A549 (cell line): ENCODE measurements at regions not wholly inside any gene's neighbourhood (a gene's known extent, or its start where the extent isn't known, plus 50 kb on each side); places are given as distances from the start of the nearest gene placed in this dataset.

Source experiments
- ATAC-seq, 2 experiments: fragments of 200-7000 bp in 1 of 2; fragments of >200 bp in 1 of 2; cut with Nextera tagmentation in 1 of 2; cut with Tn5 transposase in 1 of 2; 3 replicates each; pipeline versions ENCODE4 v1.8.0 to v1.9.1; 2018 to 2020; ENCODE audit warnings: mild to moderate bottlenecking in 1 of 2, moderate library complexity in 1 of 2
- CTCF ChIA-PET: fragments of 300-600 bp; sonication (Branson Sonifier 250); formaldehyde crosslinking; extraction: SDS; loops from one replicate; lab custom pipeline; 2021; ENCODE audit warnings: antibody characterized with exemption, inconsistent platforms; lab: Yijun Ruan, JAX
- POLR2A ChIA-PET: fragments of 350-600 bp; formaldehyde crosslinking; extraction: SDS; loops from one replicate; lab custom pipeline; 2021; ENCODE audit warnings: antibody characterized with exemption, inconsistent platforms; lab: Yijun Ruan, JAX
- DNase-seq, 2 experiments: peaks; one replicate each; pipeline versions ENCODE4 v3.0.0 to v3.0.0-alpha.2; 2011 to 2016; ENCODE audit warnings: low read depth in 1 of 2, low spot score in 1 of 2
- FAIRE-seq: peaks from 2 replicates; lab custom pipeline; 2011; peaks lifted over from hg19 to GRCh38; lab: Jason Lieb, UNC
- H3K27ac ChIP-seq, 2 experiments: fragments of >200 bp; sonication (Bioruptor Twin); formaldehyde crosslinking; 3 replicates each; pipeline ENCODE4 v1.5.1; 2016 to 2017
- H3K4me1 ChIP-seq: fragments of >200 bp; sonication (Bioruptor Twin); formaldehyde crosslinking; 3 replicates; pipeline ENCODE4 v1.6.1; 2016
- H3K4me2 ChIP-seq: fragments of >200 bp; sonication (Bioruptor Twin); formaldehyde crosslinking; 3 replicates; pipeline ENCODE4 v1.6.1; 2016
- H3K4me3 ChIP-seq: fragments of >200 bp; sonication (Bioruptor Twin); formaldehyde crosslinking; 3 replicates; pipeline ENCODE4 v1.5.1; 2016
- H3K9me3 ChIP-seq: fragments of >200 bp; sonication (Bioruptor Twin); formaldehyde crosslinking; 3 replicates; pipeline ENCODE4 v1.6.1; 2016
- CBX8 ChIP-seq: fragments of 200-600 bp; sonication (generic); IDR thresholded peaks from 2 replicates; pipeline ENCODE4 v1.6.1; 2016
- E2F6 ChIP-seq: IDR thresholded peaks from 2 replicates; pipeline ENCODE4 v1.6.1; 2012; ENCODE audit warnings: low read depth, borderline replicate concordance
- ELK1 ChIP-seq: fragments of 150-350 bp; IDR thresholded peaks from 2 replicates; pipeline ENCODE4 v1.6.1; 2014; ENCODE audit warnings: low read depth, mild to moderate bottlenecking, low read length
- FOSB ChIP-seq: fragments of 250-450 bp; sonication (Bioruptor Pico); IDR thresholded peaks from 2 replicates; pipeline ENCODE4 v1.5.0; 2020; ENCODE audit warnings: mild to moderate bottlenecking, moderate library complexity
- FOSL2 ChIP-seq, 2 experiments: fragments of 450-650 bp in 1 of 2; fragments of >200 bp in 1 of 2; sonication (Bioruptor Twin) in 1 of 2; formaldehyde crosslinking; IDR thresholded peaks; 2 replicates each; pipeline versions ENCODE4 v1.5.0 to v1.6.1; 2016 to 2020; ENCODE audit warnings: mild to moderate bottlenecking in 1 of 2, moderate library complexity in 1 of 2
- GATA3 ChIP-seq: IDR thresholded peaks from 2 replicates; pipeline ENCODE4 v1.6.1; 2012; ENCODE audit warnings: borderline replicate concordance
- HMGXB4 ChIP-seq: fragments of 250-450 bp; sonication (Bioruptor Pico); IDR thresholded peaks from 2 replicates; pipeline ENCODE4 v1.5.0; 2021; ENCODE audit warnings: mild to moderate bottlenecking, moderate library complexity, borderline replicate concordance
- HOXA7 ChIP-seq: fragments of 250-450 bp; sonication (Bioruptor Pico); IDR thresholded peaks from 2 replicates; pipeline ENCODE4 v1.5.0; 2020; ENCODE audit warnings: mild to moderate bottlenecking, moderate library complexity
- HOXB13 ChIP-seq: fragments of 250-450 bp; sonication (Bioruptor Pico); IDR thresholded peaks from 2 replicates; pipeline ENCODE4 v1.5.0; 2020; ENCODE audit warnings: low read depth, mild to moderate bottlenecking, moderate library complexity
- HOXB5 ChIP-seq: fragments of 250-450 bp; sonication (Bioruptor Pico); IDR thresholded peaks from 2 replicates; pipeline ENCODE4 v1.5.0; 2020; ENCODE audit warnings: mild to moderate bottlenecking, moderate library complexity
- KDM5A ChIP-seq: fragments of 200-600 bp; sonication (generic); IDR thresholded peaks from 2 replicates; pipeline ENCODE4 v1.6.1; 2016; ENCODE audit warnings: antibody characterized with exemption, mild to moderate bottlenecking
- MAZ ChIP-seq: fragments of 150-350 bp; IDR thresholded peaks from 2 replicates; pipeline ENCODE4 v1.6.1; 2014; ENCODE audit warnings: antibody characterized with exemption, low read depth, low read length, borderline replicate concordance
- POLR2AphosphoS2 ChIP-seq: conservative IDR thresholded peaks from 2 replicates; pipeline ENCODE4 v1.6.1; 2012; ENCODE audit warnings: low read length, improper control_type of control experiment, inconsistent platforms
- RARB ChIP-seq: fragments of 250-450 bp; sonication (Bioruptor Pico); IDR thresholded peaks from 2 replicates; pipeline ENCODE4 v1.8.0; 2021; ENCODE audit warnings: mild to moderate bottlenecking, moderate library complexity
- RCOR1 ChIP-seq: fragments of 150-350 bp; IDR thresholded peaks from 2 replicates; pipeline ENCODE4 v1.6.1; 2014; ENCODE audit warnings: antibody characterized with exemption, low read length, low read depth
- SMC3 ChIP-seq: fragments of >200 bp; sonication (Bioruptor Twin); formaldehyde crosslinking; IDR thresholded peaks from 3 replicates; pipeline ENCODE4 v1.6.1; 2018; ENCODE audit warnings: inconsistent platforms
- ZC3H11A ChIP-seq: fragments of 450-650 bp; IDR thresholded peaks from 2 replicates; pipeline ENCODE4 v1.6.1; 2014; ENCODE audit warnings: antibody characterized with exemption, mild to moderate bottlenecking
- ZFP36 ChIP-seq: fragments of 450-650 bp; IDR thresholded peaks from 2 replicates; pipeline ENCODE4 v1.6.1; 2014; ENCODE audit warnings: borderline replicate concordance; ENCODE audit not compliant: partially characterized antibody
- WGBS: methylation state at CpG from one replicate; pipeline ENCODE4 v1.1.6; 2017; ENCODE audit errors: missing lambda C conversion rate; 5-methylcytosine and 5-hydroxymethylcytosine counted together
- TF ChIP-seq, protein P1 (sequence below): fragments of >200 bp; sonication (Bioruptor Twin); formaldehyde crosslinking; IDR thresholded peaks from 3 replicates; pipeline ENCODE4 v1.5.1; 2016
- TF ChIP-seq, protein P2 (sequence below): fragments of 250-450 bp; sonication (Bioruptor Pico); IDR thresholded peaks from 2 replicates; pipeline ENCODE4 v1.5.0; 2020; ENCODE audit warnings: low read depth, mild to moderate bottlenecking, moderate library complexity
- TF ChIP-seq, protein P3 (sequence below): fragments of >200 bp; sonication (Bioruptor Twin); formaldehyde crosslinking; IDR thresholded peaks from 3 replicates; pipeline ENCODE4 v1.6.1; 2016

- Histone ChIP-seq H3K4me2 (no peak overlapping the region), H3K4me1 (no peaks in the 10 kb centered on the region), H3K27ac (no peak overlapping the region)
- DNase-seq (no peak), FAIRE-seq (no peak), ATAC-seq (no peak)
- 6% methylated on average over 1 of the region's 1 CpG for WGBS
- CTCF ChIA-PET = interaction anchor here (1.0 kb wide), 1 partner anchor 259 kb away, joined by 3 read pairs; no protein-coding TSS in a partner anchor
- POLR2A ChIA-PET = no interaction called here
- TF ChIP-seq HMGXB4 (CRISPR knock-in tag) = no peak
- TF ChIP-seq, protein P1, sequence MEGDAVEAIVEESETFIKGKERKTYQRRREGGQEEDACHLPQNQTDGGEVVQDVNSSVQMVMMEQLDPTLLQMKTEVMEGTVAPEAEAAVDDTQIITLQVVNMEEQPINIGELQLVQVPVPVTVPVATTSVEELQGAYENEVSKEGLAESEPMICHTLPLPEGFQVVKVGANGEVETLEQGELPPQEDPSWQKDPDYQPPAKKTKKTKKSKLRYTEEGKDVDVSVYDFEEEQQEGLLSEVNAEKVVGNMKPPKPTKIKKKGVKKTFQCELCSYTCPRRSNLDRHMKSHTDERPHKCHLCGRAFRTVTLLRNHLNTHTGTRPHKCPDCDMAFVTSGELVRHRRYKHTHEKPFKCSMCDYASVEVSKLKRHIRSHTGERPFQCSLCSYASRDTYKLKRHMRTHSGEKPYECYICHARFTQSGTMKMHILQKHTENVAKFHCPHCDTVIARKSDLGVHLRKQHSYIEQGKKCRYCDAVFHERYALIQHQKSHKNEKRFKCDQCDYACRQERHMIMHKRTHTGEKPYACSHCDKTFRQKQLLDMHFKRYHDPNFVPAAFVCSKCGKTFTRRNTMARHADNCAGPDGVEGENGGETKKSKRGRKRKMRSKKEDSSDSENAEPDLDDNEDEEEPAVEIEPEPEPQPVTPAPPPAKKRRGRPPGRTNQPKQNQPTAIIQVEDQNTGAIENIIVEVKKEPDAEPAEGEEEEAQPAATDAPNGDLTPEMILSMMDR = no peak
- no peak for TF ChIP-seq GATA3
- no peak for TF ChIP-seq HOXB5
- TF ChIP-seq HOXB13 = no peak
- no peak for TF ChIP-seq SMC3
- TF ChIP-seq, protein P2, sequence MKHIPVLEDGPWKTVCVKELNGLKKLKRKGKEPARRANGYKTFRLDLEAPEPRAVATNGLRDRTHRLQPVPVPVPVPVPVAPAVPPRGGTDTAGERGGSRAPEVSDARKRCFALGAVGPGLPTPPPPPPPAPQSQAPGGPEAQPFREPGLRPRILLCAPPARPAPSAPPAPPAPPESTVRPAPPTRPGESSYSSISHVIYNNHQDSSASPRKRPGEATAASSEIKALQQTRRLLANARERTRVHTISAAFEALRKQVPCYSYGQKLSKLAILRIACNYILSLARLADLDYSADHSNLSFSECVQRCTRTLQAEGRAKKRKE = no peak
- no peak for TF ChIP-seq CBX8
- TF ChIP-seq KDM5A = no peak
- TF ChIP-seq POLR2AphosphoS2 = no peak
- no peak for TF ChIP-seq ZFP36
- TF ChIP-seq MAZ = no peak
- no peak for TF ChIP-seq FOSB
- TF ChIP-seq ZC3H11A = no peak
- TF ChIP-seq, protein P3, sequence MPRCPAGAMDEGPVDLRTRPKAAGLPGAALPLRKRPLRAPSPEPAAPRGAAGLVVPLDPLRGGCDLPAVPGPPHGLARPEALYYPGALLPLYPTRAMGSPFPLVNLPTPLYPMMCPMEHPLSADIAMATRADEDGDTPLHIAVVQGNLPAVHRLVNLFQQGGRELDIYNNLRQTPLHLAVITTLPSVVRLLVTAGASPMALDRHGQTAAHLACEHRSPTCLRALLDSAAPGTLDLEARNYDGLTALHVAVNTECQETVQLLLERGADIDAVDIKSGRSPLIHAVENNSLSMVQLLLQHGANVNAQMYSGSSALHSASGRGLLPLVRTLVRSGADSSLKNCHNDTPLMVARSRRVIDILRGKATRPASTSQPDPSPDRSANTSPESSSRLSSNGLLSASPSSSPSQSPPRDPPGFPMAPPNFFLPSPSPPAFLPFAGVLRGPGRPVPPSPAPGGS = no peak
- no peak for TF ChIP-seq HOXA7 (CRISPR knock-in tag)
- TF ChIP-seq E2F6 = no peak
- no peak for TF ChIP-seq FOSL2 (IDR thresholded peaks at IDR 0.05)
- no peak for TF ChIP-seq FOSL2 (CRISPR knock-in tag; IDR thresholded peaks at IDR 0.05)
- TF ChIP-seq, all 56 proteins: peak for 0
- H3K4me3 ChIP-seq = no peak overlapping the region
- H3K9me3 ChIP-seq = no peaks in the 10 kb centered on the region
These were observed 387.3 kb downstream of the STK39 start for GRCh38 chr2:167860082-167860481.

DNA sequence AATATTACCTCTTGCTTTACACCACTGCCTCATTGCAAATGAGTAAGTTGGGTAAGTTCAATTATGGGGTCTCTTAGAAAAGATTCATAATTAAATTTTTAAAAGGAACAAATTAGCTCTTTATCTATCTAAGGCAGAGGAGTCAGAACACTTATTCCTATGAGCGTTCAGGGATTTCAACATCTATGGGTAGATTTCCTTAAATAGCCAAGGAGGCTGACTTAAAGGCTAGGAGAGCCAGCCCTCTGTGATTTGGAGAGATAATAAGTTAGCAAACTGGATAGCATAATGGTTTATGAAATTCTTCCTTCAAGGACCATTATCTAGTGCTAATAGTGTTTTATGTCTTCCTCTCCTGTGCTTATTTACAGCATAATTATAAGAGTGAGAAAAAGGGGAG, 387.7 kb downstream of the STK39 start:
- no peaks in the 10 kb centered on the region for H3K9me3 ChIP-seq
- POLR2A ChIA-PET = no interaction called here
- no peaks in the 10 kb centered on the region for H3K4me1 ChIP-seq
- 37% methylated on average over 1 of the region's 1 CpG for WGBS
- ATAC-seq (no peak), FAIRE-seq (no peak), DNase-seq (no peak)
- TF ChIP-seq RCOR1 (no peak), RARB (no peak), ELK1 (no peak), MAZ (no peak)
- CTCF ChIA-PET = interaction anchor here (1.0 kb wide), 1 partner anchor 260 kb away, joined by 3 read pairs; no protein-coding TSS in a partner anchor
- H3K4me2 ChIP-seq = no peak overlapping the region
- no peak overlapping the region for H3K27ac ChIP-seq
- H3K4me3 ChIP-seq = no peak overlapping the region
